ENCODE measurements at regions not wholly inside any gene's neighbourhood (a gene's known extent, or its start where the extent isn't known, plus 50 kb on each side); places are given as distances from the start of the nearest gene placed in this dataset.

DNA sequence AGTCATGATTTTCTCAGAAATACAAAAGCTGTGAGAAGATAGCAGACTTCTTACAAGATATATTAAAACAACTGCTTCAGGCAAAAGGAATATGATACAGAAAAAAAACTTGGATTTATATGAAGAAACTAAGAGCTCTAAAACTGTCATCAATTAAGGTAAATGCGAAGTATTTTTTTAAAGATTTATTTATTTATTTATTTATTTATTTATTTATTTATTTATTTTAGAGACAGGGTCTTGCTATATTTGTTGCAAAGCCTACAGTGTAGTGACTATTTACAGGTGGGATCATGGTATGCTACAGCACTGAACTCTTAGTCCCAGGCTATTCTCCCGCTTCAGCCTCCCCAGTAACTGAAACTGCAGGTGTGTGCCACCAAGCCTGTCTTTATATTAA lies 274.3 kb upstream of the BCHE start (continued):
- TF ChIP-seq, protein P1, sequence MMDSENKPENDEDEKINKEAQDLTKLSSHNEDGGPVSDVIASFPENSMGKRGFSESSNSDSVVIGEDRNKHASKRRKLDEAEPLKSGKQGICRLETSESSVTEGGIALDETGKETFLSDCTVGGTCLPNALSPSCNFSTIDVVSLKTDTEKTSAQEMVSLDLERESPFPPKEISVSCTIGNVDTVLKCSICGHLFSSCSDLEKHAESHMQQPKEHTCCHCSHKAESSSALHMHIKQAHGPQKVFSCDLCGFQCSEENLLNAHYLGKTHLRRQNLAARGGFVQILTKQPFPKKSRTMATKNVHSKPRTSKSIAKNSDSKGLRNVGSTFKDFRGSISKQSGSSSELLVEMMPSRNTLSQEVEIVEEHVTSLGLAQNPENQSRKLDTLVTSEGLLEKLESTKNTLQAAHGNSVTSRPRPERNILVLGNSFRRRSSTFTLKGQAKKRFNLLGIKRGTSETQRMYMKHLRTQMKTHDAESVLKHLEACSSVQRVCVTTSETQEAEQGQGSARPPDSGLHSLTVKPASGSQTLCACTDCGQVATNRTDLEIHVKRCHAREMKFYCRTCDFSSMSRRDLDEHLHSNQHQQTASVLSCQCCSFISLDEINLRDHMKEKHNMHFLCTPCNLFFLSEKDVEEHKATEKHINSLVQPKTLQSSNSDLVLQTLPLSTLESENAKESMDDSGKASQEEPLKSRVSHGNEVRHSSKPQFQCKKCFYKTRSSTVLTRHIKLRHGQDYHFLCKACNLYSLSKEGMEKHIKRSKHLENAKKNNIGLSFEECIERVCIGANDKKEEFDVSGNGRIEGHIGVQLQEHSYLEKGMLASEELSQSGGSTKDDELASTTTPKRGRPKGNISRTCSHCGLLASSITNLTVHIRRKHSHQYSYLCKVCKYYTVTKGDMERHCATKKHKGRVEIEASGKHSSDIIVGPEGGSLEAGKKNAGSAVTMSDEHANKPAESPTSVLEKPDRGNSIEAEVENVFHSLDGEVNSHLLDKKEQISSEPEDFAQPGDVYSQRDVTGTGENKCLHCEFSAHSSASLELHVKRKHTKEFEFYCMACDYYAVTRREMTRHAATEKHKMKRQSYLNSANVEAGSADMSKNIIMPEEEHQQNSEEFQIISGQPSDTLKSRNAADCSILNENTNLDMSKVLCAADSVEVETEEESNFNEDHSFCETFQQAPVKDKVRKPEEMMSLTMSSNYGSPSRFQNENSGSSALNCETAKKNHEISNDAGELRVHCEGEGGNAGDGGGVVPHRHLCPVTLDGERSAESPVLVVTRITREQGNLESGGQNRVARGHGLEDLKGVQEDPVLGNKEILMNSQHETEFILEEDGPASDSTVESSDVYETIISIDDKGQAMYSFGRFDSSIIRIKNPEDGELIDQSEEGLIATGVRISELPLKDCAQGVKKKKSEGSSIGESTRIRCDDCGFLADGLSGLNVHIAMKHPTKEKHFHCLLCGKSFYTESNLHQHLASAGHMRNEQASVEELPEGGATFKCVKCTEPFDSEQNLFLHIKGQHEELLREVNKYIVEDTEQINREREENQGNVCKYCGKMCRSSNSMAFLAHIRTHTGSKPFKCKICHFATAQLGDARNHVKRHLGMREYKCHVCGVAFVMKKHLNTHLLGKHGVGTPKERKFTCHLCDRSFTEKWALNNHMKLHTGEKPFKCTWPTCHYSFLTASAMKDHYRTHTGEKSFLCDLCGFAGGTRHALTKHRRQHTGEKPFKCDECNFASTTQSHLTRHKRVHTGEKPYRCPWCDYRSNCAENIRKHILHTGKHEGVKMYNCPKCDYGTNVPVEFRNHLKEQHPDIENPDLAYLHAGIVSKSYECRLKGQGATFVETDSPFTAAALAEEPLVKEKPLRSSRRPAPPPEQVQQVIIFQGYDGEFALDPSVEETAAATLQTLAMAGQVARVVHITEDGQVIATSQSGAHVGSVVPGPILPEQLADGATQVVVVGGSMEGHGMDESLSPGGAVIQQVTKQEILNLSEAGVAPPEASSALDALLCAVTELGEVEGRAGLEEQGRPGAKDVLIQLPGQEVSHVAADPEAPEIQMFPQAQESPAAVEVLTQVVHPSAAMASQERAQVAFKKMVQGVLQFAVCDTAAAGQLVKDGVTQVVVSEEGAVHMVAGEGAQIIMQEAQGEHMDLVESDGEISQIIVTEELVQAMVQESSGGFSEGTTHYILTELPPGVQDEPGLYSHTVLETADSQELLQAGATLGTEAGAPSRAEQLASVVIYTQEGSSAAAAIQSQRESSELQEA (IDR thresholded peaks at IDR 0.05; ENCODE audit: low read depth), result no peak
- TF ChIP-seq CAMTA2 (CRISPR knock-in tag; conservative IDR thresholded peaks at IDR 0.05), result no peak
- no peak for TF ChIP-seq NCOA6 (IDR thresholded peaks at IDR 0.05)
- TF ChIP-seq, protein P2, sequence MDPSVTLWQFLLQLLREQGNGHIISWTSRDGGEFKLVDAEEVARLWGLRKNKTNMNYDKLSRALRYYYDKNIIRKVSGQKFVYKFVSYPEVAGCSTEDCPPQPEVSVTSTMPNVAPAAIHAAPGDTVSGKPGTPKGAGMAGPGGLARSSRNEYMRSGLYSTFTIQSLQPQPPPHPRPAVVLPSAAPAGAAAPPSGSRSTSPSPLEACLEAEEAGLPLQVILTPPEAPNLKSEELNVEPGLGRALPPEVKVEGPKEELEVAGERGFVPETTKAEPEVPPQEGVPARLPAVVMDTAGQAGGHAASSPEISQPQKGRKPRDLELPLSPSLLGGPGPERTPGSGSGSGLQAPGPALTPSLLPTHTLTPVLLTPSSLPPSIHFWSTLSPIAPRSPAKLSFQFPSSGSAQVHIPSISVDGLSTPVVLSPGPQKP (CRISPR knock-in tag; IDR thresholded peaks at IDR 0.05), result no peak

Data from K562 (cell line).